HT-29 (cell line): ENCODE measurements at regions not wholly inside any gene's neighbourhood (a gene's known extent, or its start where the extent isn't known, plus 50 kb on each side); places are given as distances from the start of the nearest gene placed in this dataset.
"Not testable (repeated sequence)": the region's sequence is repeated elsewhere in the genome, so short reads cannot be mapped to it uniquely, and the experiment has no call there.

Experiments
- DNase-seq: peaks from one replicate; pipeline ENCODE4 v3.0.0-alpha.2; 2015; ENCODE audit warnings: low spot score

DNA sequence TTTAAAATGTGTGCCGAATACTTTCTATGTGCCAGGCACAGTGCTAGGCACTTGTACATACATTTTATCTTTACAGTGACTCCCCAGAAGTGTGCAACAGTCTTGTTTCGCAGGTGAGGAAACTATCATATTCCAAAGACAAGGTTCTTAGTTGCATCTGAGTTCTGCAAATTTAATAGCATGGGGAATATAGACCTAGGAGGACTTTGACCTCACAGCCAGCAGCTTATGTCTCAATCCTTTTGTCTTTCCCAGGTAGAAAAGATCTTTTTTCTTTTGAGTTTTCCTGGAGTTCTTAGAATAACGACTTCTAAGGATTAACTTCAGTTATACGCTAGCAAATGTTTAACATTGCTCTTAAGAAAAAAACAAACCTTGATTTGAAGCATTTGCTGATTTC is 482.8 kb upstream of the ZMIZ1 start:
- no peak for DNase-seq

DNA sequence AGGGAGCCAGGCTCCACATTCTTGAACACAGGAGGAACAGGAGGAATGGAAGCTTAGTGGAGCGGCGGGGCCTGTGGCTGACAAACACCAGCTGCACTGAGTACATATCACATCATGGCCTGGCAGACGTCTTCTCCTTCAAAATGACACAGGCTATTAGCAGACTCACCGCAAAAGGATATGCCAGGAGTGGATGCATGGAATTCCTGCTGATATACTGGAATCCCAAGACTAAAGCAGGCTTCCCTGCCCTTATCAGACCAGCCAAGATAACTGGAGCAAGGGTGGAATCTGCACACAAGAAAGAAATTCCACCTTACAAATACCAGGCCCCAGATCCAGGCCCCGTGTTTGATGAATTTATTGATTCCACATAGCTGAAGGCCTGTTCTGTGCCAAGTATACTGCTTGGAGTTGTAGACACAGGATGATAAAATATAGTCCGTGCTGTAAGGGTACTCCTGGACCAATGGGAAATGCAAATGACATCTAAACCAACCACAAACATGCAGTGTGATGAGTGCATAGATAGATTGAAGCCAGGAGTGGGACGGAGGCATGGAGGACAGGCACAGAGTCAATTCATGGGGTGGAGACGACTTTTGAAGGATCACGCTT is 480.5 kb upstream of the ZMIZ1 start:
- DNase-seq, result peak; percentile 22

DNA sequence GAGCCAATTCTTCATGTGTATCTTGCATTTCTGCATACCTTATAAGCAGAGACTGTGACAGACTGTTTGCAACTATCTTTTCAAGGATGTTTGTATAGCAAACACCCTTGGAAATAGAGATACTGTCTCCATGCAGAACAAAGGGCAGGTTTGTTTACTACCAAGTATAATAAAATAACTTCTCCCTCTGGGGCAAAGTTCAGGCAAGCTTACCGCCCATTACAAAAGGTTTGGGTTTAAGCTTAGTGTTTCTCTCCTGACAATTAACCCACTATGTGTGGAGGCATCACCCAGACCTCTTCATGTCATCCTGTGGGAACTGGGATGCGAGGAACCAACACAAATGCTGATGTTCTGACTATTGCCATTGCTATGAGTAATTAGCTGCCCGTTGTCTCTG is 479.1 kb upstream of the ZMIZ1 start:
- peak; percentile 61 for DNase-seq

DNA sequence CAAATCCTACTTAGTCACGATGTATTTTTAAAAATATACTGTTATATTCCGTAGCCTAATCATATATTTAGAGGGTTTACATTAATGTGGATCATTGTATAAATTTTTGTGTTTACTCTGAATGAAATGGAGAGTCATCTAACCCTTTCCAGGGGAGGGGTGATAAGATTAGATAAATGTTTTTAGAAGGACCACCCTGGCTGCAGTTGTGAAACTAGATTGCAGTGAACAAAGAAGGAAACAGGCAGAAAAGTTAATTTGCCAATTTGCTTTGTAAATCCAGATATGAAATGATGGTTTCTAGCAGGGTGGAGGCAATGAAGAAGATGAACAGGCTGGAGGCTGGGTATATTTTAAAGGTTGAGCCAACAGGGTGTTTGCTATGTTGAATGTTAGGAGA is 477.7 kb upstream of the ZMIZ1 start:
- DNase-seq, result no peak

DNA sequence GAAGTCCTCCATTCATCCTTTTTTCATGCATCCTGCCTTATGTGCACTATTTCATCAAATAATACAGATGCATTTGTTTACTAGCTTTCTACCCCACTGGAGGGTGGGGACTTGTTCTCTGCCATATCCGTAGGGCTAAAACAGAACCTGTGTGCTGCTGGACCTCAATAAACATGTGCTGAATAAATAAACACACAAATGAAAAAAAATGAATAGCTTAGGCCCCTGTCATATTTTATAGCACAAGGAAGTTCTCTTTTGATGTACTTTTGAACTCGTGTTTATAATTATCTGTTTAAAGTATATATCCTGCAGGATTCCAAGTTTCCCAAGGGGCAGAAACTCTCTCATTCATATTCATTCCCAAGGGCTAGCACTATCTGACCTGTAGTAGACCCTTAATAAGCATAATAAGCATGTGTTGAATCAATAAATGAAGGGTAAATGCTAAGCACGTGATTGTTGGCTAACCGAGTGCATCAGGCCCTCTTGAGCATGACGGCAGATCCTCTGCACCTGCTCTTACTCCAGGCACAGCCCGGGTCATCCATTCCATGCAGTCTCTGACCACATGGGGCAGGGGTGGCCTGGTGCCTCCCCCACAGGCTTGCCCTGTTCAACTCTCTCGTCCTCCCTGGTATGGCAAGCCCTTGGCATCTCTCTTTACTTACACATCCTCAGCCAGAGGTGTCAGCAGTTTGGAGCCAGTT is 474.1 kb upstream of the ZMIZ1 start:
- DNase-seq, result no peak

DNA sequence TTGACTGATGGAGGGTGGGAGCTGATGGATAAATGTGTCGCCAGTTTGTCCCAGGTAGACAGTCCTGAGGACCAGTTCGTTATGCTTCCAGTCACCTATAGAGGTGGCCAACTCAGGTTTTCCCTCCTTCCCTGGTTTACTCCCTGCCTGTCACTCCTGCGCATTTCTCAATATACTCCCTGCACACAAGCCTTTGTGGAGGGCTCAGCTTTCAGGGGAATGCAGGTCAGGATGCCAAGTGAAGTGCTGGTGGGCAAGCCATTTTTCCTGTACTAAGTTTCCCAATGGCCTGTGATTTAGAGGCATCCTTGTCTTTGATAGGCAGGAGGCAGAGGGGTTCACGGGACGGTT is 473.5 kb upstream of the ZMIZ1 start:
- DNase-seq, result no peak

DNA sequence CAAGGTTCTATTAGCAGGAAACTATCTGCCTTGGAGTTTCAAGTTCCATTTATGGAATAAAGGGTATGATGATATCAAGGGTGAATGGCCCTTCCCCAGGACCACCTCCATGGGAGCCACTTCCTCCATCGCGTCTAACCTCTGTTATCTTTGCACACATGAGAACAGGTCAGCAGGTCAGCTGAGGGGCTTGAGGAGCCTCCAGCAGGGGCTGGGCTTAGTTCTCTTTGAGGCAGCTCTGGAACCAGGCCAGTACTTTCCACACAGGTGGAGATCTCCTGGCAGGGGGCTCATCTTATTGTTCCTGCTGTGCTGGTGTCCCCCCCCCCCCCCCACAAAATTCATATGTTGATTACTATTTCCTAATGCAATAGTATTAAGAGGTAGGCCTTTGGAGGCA is 472.2 kb upstream of the ZMIZ1 start:
- no peak for DNase-seq

DNA sequence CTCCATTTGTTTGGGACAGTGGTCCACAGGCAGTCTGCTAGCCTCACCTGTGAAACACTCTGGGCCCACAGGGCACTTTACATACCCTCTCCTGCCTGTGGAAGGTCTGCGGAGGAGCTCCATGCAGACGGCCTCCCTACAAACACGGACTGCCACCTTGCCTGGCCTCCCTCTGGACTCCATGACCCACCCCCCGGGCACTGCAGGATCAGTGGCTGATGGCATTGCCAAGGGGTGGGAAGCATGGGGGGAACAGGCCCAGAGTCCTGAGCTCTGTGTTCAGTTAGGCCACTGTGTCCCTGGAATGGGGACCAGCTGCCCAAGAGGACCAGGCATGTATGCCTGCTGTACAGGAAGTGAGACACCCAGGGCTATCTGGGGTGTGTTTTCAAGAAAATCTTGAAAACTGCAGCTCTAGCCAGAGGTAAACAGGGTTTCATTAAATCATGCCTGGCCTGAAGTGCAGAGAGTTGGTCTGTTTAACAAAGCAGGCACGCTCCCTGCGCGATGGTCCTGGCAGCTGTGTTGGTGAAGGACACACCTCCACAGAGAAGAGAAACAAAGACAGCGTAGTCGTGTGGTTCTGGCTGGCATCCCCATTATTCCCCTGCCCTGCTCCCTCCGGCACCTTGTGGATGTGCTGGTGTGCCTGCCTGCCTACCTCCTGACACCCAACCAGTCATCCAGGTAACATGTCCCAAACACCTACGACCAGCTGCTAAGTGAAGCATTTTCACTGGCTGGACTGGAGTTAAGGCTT is 470.8 kb upstream of the ZMIZ1 start:
- no peak for DNase-seq

DNA sequence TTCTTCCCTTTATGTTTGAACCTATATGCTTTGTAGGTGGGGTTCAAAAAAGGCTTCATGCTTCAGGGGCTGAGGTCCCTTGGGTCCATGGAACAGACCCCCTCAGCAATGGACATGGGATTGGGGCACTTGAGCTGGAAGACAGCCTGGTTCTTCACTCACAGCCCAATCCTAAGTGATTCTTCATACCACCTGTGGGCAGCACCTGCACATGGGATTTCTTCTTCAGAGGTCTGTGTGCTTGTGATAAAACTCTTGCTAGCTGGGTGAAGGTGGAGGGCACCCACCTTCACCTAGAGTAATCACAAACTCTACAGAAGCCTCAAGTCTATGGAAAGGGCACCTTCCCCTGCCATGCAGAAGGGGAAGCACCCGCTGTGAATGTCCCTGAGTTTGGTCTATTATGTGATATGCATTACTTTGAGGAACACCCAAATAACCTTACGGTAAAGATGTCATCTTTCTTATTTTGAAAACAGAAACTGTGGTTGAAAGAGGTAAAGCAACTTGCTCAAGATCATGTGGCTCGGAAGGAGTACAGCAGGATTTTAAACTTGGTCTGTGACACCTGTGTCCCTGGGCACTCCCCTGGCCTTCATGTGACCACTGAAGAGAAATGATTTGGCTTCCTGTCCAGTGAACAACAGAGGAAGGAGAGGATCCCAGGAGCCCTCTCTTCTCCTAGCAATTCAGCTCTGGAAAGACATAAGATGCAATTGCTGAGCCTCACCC is 469.5 kb upstream of the ZMIZ1 start:
- no peak for DNase-seq

DNA sequence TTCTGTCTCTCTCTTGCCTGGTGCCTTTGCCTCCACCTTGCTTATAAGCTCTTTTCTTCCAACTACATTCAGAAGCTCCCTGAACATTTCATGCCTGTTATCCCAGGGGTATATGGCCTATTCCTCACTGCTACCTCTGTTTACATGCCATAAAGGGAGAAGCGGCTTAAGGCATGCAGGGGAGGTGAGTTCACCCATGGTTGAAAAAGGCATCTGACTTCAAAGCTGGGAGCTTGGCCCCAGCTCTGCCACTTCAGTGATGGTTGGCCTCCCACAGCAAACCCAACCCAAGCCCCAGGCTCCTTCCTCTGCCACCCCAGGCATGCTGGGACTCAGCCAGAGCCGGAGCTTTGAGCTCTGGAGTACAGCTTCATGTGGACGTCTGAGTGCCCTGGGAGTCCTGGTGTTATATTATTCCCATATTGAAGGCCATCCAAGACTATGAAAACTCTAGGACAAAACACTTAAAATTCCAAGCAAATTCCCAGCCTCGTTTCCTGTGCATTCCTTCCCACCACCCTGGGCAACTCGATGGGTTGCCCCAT is 468.6 kb upstream of the ZMIZ1 start:
- no peak for DNase-seq

DNA sequence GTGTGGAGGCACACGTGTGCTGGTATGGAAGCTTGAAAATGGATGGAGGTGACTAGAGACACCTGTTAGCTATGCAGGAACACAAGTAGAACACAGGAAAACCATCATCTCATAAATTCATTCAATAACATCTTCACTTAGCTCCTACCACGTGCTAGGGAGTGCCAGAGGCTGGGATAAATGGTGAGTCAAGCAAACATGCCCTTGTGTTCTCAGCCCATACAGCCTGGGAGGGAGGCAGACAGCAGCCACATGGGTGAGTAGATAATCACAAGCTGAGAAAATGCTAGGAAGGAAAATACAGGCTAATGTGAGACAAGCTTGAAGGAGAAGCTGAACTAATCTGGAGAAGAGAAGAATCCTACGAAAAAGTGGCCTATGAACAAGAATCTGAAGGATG is 468.0 kb upstream of the ZMIZ1 start:
- DNase-seq, result no peak

DNA sequence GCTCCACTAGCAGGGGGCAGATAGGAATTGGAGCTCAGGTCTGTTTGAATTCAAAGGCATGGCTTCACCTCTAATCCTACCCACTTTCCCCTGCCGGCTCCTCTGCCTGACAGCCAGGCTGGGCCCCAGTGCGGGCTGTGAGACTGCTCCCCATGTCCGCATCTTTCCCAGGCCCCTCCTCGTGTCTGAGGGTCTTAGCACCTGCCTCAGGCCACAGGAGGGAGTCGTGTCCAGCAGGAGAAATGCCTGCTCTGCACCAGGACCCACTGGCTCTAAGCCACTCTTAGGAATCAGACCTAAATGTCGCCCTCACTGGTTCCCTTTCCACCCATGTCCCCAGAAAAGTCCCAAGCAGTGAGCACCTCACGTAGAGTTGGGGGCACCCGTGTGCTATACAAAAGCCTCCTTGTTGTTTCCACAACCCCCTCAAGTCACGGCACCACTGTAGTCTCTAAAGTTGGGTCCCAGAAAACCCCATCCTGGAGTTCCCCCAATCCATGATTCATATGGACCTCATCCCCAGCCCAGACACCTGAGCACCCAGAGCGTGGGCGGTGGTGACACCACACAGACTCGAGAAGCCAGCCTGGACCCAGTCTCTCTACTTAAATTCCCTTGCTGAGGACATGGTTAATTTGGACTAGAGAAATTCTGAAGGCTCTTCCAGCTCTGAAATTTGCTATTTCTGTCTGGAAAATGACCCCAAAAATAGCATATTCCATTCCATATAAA is 466.4 kb upstream of the ZMIZ1 start:
- no peak for DNase-seq

DNA sequence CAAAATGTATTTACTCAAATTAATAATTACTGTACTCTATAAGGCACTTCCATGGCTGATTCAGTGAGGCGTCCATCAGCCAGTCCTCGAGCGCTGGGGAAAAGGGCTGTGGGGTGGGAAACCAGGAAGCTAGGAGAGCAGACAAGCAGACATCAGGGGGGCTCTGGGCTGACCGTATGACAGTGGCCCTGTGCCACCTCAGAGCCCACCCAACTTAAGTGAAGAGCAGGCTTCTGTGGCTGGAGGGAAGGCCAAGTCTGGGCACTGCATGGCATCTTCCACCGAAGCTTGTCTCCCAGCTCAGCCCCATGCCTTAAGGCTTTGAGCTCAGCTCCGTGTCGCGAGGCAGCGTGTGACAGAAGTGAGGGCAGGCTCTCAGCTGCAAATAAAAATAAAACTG is 464.5 kb upstream of the ZMIZ1 start:
- DNase-seq, result no peak

DNA sequence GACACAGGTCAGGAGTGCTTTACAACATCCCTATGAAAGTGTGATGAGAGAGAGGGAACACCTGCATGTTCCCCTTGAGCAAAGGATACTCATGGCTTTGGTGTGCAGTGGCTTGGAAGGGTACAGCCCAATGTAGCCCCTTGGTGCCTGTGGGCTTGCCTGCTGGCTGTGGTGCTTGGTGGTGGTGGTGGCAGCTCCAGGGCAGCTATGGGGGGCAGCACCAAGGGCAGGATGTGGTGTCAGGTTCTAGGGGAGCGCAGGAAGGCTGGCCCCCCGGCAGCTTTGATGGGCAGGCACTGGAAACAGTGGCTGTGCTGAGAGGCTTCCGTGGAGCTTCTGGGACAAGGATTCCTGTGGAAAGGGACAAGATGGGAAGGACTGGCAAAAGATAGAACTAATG is 464.0 kb upstream of the ZMIZ1 start:
- no peak for DNase-seq

DNA sequence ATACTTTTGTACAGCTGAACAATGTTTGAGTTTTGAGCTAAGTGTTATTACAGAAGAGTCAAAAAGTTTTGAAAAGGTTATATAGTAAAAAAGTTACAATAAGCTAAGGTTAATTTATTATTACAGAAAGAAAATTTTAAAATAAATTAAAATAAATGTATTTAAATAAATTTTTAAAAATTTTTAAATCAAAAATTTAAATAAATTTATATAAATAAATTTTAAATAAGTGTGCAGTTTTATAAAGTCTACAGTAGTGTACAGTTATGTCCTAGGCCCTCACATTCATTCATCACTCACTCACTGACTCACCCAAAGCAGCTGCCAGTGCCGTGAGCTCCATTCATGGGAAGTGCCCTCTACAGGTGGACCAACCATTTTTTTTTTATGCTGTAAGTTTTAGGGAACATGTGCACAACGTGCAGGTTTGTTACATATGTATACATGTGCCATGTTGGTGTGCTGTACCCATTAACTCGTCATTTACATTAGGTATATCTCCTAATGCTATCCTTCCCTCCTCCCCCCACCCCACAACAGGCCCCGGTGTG is 462.9 kb upstream of the ZMIZ1 start:
- peak; percentile 46 for DNase-seq

DNA sequence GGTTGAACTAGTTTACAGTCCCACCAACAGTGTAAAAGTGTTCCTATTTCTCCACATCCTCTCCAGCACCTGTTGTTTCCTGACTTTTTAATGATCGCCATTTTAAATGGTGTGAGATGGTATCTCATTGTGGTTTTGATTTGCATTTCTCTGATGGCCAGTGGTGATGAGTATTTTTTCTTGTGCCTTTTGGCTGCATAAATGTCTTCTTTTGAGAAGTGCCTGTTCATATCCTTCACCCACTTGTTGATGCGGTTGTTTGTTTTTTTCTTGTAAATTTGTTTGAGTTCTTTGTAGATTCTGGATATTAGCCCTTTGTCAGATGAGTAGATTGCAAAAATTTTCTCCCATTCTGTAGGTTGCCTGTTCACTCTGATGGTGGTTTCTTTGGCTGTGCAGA is 462.0 kb upstream of the ZMIZ1 start:
- DNase-seq, result not testable (repeated sequence)

DNA sequence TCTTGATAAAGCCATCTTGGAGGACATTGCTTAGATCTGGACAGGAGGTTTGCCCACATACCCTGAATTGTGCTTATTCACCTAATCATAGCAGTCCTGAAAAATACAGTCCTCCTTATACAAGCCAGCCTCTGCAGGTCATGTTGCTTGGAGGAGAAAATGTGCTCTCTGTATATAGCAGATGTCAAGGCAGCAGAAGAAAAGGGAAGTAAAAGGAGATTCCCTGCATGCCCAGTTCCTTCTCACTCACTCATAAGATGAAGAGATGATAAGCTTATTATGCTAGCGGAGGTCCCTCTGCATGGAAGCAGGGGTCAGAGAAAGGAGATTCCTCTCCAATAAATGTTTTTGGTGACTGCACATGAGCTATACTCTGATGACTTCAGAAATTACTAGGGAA is 458.8 kb upstream of the ZMIZ1 start:
- DNase-seq, result no peak

DNA sequence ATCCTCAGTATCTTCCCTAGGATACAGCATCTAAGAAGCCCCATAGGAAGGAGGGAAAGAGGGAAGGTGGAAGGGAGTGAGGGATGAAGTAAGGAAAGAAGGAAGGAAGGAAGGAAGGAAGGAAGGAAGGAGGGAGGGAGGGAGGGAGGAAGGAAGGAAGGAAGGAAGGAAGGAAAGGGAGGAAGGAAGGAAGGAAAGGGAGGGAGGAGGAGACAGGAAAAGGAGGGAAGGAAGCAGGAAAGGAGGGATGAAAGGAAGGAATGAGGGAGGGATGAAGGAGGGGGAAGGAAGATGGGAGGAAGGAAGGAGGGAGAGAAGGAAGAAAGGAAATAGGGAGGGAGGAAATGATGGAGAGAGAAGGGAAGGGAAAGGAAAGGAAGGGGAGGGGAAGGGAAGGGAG is 455.6 kb upstream of the ZMIZ1 start:
- no peak for DNase-seq

DNA sequence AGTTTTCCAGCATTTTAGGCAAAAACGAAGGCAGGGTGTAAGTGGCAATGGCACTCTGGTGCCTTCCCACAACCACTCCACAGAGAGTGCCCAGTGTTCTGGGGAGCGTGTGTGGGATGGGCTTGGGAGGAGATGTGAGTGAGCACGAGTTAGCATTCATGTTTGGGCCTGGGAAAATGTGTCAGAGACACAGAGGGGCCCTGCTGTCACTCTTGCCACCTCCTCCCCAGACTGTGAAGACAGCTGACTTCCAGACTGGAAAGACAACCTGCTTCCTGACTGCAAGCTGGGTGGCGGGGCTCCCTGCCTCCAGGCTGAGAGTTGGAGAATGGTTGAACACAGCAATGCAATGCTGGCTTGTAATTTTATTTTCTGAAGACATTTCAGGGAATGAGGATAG is 454.5 kb upstream of the ZMIZ1 start:
- DNase-seq, result no peak

DNA sequence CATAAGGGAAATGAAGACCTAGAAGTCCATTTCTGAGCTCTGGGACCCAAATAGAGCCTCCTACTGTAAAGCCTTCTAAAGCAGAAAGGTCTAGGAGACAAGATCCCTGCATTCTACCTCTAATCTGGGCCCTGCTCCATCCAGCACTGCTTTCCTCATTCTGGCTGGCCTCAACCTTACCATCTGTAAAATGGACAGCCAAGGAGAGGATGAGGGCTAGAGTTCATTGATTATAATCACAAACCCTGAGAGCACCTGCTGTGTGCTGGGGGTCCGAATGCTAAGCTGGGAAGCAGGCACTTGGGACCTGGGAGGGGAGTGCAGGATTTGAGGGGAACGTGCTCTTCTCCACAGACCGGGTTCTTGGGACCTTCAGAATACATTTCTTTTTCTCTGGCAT is 454.0 kb upstream of the ZMIZ1 start:
- DNase-seq, result no peak

DNA sequence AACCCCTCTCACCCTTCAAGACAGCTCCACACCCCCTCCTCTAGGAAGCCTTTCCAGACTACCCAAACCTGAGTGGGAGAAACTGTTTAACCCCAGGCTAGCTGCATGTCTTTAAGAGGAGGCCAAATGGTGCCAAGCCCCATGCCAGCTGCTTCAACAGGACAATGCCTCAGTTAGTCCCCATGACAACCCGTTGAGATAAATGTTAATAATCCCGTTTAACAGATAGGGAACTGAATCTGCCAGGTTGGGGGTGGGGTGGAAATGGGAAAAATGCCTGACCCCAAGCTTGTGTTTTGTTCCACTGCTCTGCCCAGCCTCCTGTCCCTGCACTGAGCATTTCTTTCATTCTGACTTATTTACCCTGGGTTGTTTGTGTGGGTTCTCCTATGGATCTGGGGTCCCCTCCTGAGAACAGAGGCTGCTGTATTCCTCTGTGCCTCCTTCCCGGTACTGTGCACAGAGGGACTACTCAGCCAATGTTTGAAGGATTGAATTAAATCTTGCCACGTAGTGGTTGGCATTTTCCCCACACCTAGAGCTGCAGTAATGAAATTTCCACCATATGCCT is 452.6 kb upstream of the ZMIZ1 start:
- no peak for DNase-seq
